ENCODE measurements at regions not wholly inside any gene's neighbourhood (a gene's known extent, or its start where the extent isn't known, plus 50 kb on each side); places are given as distances from the start of the nearest gene placed in this dataset.

DNA sequence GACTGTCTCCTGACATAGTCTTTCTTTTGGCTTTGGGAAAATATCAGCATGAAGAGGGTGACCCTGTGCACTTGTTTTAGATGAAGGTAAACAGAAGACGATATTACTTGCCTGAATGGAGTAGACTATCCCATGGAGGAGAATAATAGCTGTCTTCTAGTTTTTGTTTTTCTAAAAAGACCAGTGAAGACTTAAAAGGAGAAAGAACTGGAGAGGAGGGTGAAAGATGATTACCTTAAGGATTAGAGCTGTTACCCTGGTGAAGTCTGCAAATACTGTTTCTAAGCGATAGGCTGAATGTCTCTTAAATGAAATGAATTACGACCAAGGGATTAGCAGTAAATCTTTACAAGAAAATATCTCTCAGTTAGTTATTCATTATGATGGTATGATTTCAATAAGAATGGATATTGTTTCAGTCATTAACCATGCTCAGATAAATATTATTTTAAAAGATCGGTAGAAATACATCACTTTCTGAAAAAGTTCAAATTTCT, 255.6 kb upstream of the FERD3L start:
- no peak overlapping the region for H2AFZ ChIP-seq (ENCODE audit: low read depth)
- peaks cover 53% of the 10 kb centered on the region for H3K4me1 ChIP-seq (ENCODE audit: low read depth, poor library complexity, severe bottlenecking)
- H3K9ac ChIP-seq, result no peak overlapping the region
- no peaks in the 10 kb centered on the region for H3K27me3 ChIP-seq (ENCODE audit: insufficient read depth, low read depth)
- no peaks in the 10 kb centered on the region for H4K20me1 ChIP-seq (ENCODE audit: insufficient read depth)
- no peak overlapping the region for H3K4me2 ChIP-seq
- TF ChIP-seq, protein P1, sequence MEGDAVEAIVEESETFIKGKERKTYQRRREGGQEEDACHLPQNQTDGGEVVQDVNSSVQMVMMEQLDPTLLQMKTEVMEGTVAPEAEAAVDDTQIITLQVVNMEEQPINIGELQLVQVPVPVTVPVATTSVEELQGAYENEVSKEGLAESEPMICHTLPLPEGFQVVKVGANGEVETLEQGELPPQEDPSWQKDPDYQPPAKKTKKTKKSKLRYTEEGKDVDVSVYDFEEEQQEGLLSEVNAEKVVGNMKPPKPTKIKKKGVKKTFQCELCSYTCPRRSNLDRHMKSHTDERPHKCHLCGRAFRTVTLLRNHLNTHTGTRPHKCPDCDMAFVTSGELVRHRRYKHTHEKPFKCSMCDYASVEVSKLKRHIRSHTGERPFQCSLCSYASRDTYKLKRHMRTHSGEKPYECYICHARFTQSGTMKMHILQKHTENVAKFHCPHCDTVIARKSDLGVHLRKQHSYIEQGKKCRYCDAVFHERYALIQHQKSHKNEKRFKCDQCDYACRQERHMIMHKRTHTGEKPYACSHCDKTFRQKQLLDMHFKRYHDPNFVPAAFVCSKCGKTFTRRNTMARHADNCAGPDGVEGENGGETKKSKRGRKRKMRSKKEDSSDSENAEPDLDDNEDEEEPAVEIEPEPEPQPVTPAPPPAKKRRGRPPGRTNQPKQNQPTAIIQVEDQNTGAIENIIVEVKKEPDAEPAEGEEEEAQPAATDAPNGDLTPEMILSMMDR (conservative IDR thresholded peaks at IDR 0.05; ENCODE audit: low read depth, low read length), result no peak
- no peaks in the 10 kb centered on the region for H3K36me3 ChIP-seq (ENCODE audit: insufficient read depth)
- H3K27ac ChIP-seq, result no peak overlapping the region
- no peaks in the 10 kb centered on the region for H3K79me2 ChIP-seq (ENCODE audit: insufficient read depth, low read depth)
- no peak overlapping the region for H3K4me3 ChIP-seq (IDR thresholded peaks at IDR 0.05; ENCODE audit: insufficient read depth, low read depth, low read length)

DNA sequence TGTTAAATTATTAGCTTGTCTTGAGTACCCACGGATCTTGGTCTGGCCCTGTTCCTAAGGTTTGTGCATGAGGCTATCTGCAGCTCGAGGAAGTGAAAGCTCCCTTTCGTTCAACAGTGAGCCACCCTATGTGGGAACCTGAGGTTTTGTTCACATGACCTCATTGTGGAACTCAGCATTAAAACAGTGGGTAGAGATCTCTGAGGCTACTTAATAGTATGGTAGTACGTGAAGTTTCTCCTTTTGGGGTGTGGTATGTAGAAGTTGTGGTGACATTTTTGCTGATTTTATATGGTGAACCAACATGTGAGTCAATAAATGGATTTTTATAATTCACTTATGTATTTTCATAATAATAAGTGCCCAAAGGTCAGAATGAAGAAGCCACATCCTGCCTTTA, 252.7 kb upstream of the FERD3L start:
- Histone ChIP-seq H3K27ac (no peak overlapping the region), H3K27me3 (ENCODE audit: insufficient read depth, low read depth) (no peaks in the 10 kb centered on the region), H3K4me3 (IDR thresholded peaks at IDR 0.05; ENCODE audit: insufficient read depth, low read depth, low read length) (no peak overlapping the region), H3K4me1 (ENCODE audit: low read depth, poor library complexity, severe bottlenecking) (peaks cover 28% of the 10 kb centered on the region), H3K79me2 (ENCODE audit: insufficient read depth, low read depth) (no peaks in the 10 kb centered on the region), H2AFZ (ENCODE audit: low read depth) (peak overlapping the region; percentile 57), H3K36me3 (ENCODE audit: insufficient read depth) (no peaks in the 10 kb centered on the region), H4K20me1 (ENCODE audit: insufficient read depth) (no peaks in the 10 kb centered on the region), H3K9ac (no peak overlapping the region), H3K4me2 (peak overlapping the region; percentile 59)
- TF ChIP-seq, protein P1 (conservative IDR thresholded peaks at IDR 0.05; ENCODE audit: low read depth, low read length), result no peak

DNA sequence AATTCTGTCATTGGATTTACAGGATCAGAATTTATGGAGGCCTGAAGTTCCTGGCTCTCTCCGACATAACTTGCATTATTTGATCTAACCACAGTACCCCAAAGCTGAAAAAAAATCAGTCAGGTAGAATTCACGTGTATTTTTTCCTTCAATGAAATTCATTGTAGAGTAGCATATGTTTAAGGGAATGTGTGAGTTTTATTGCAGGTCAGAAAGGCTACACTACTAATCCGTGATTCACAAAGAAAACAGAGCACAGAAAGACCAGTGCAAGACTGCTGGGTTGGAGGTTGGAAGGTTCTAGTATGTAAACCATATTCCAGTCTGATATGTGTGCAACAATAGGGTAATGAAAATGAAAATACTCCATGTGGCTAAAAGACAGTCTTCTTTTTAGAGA, 247.0 kb upstream of the FERD3L start:
- Histone ChIP-seq H2AFZ (ENCODE audit: low read depth) (no peak overlapping the region), H3K4me1 (ENCODE audit: low read depth, poor library complexity, severe bottlenecking) (peaks cover 5% of the 10 kb centered on the region), H3K27me3 (ENCODE audit: insufficient read depth, low read depth) (no peaks in the 10 kb centered on the region), H4K20me1 (ENCODE audit: insufficient read depth) (no peaks in the 10 kb centered on the region), H3K4me3 (IDR thresholded peaks at IDR 0.05; ENCODE audit: insufficient read depth, low read depth, low read length) (no peak overlapping the region), H3K27ac (no peak overlapping the region), H3K4me2 (no peak overlapping the region), H3K9ac (no peak overlapping the region), H3K36me3 (ENCODE audit: insufficient read depth) (no peaks in the 10 kb centered on the region), H3K79me2 (ENCODE audit: insufficient read depth, low read depth) (no peaks in the 10 kb centered on the region)
- TF ChIP-seq, protein P1 (conservative IDR thresholded peaks at IDR 0.05; ENCODE audit: low read depth, low read length), result no peak

DNA sequence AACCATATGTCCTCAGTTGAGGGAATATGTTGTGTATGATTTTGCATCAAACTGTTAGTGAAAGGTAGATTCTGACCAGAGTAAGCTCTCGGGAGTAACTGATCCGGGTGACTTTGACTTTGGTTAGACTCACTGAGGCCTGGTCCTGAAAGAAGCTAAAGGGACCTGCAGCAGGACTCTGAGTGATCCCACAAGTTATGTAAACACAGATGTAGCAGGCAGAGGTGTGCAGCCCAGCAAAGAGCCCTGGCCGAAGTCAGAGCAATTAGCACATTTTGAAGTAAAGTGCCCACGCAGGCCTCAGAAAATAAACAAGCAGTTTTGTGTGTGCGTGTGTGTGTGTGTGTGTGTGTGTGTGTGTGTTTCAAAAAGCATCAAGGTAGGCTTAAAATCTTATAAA, 245.6 kb upstream of the FERD3L start:
- TF ChIP-seq, protein P1 (conservative IDR thresholded peaks at IDR 0.05; ENCODE audit: low read depth, low read length), result no peak
- Histone ChIP-seq H3K27me3 (ENCODE audit: insufficient read depth, low read depth) (no peaks in the 10 kb centered on the region), H3K79me2 (ENCODE audit: insufficient read depth, low read depth) (no peaks in the 10 kb centered on the region), H3K4me2 (no peak overlapping the region), H3K27ac (no peak overlapping the region), H3K36me3 (ENCODE audit: insufficient read depth) (no peaks in the 10 kb centered on the region), H3K4me3 (IDR thresholded peaks at IDR 0.05; ENCODE audit: insufficient read depth, low read depth, low read length) (no peak overlapping the region), H3K9ac (no peak overlapping the region), H4K20me1 (ENCODE audit: insufficient read depth) (no peaks in the 10 kb centered on the region), H2AFZ (ENCODE audit: low read depth) (no peak overlapping the region), H3K4me1 (ENCODE audit: low read depth, poor library complexity, severe bottlenecking) (no peaks in the 10 kb centered on the region)

Data from KMS-11 (cell line).